Tibial nerve (tissue), 4 donors: ENCODE measurements at regions not wholly inside any gene's neighbourhood (a gene's known extent, or its start where the extent isn't known, plus 50 kb on each side); places are given as distances from the start of the nearest gene placed in this dataset.

Experiments
- DNase-seq, 2 donors: peaks; one replicate each; pipeline ENCODE4 v3.0.0-alpha.2; 2019; ENCODE audit warnings: low spot score in 2 of 2
- H3K27ac ChIP-seq, 4 donors: fragments of 200-600 bp; sonication (generic) in 3 of 4; one replicate each; pipeline ENCODE4 v1.5.1; 2017 to 2019; ENCODE audit warnings: mild to moderate bottlenecking in 1 of 4
- H3K27me3 ChIP-seq, 2 donors: fragments of 200-600 bp; sonication (generic) in 1 of 2; one replicate each; pipeline versions ENCODE4 v1.5.1 to v1.6.0; 2017 to 2019
- H3K36me3 ChIP-seq, 3 donors: fragments of 200-600 bp; sonication (generic); one replicate each; pipeline ENCODE4 v1.5.1; 2018 to 2019
- H3K4me1 ChIP-seq, 4 donors: fragments of 200-600 bp; sonication (generic) in 3 of 4; one replicate each; pipeline ENCODE4 v1.5.1; 2017 to 2019
- H3K4me3 ChIP-seq, 4 donors: fragments of 200-600 bp; sonication (generic) in 3 of 4; one replicate each; pipeline ENCODE4 v1.5.1; 2017 to 2019; ENCODE audit warnings: mild to moderate bottlenecking in 1 of 4, moderate library complexity in 1 of 4
- H3K9me3 ChIP-seq, 4 donors: fragments of 200-600 bp; sonication (generic) in 3 of 4; one replicate each; pipeline ENCODE4 v1.5.1; 2017 to 2019
- CTCF ChIP-seq, 5 experiments: fragments of 200-600 bp in 3 of 5; fragments of 450-650 bp in 2 of 5; sonication (generic) in 3 of 5; IDR thresholded peaks; one replicate each; pipeline ENCODE4 v1.5.1; 2016 to 2019; ENCODE audit warnings: antibody characterized with exemption in 5 of 5, mild to moderate bottlenecking in 3 of 5, moderate library complexity in 2 of 5
- EP300 ChIP-seq, 2 donors: sonication (generic); formaldehyde crosslinking; IDR thresholded peaks; one replicate each; pipeline ENCODE4 v1.6.1; 2017; ENCODE audit warnings: antibody characterized with exemption in 2 of 2, mild to moderate bottlenecking in 1 of 2
- POLR2A ChIP-seq, 2 donors: fragments of 450-650 bp; IDR thresholded peaks; one replicate each; pipeline ENCODE4 v1.6.1; 2017; ENCODE audit warnings: antibody characterized with exemption in 2 of 2, mild to moderate bottlenecking in 2 of 2, moderate library complexity in 2 of 2
- WGBS, 2 donors: methylation state at CpG; one replicate each; pipeline ENCODE4 v1.1.5; 2018; 5-methylcytosine and 5-hydroxymethylcytosine counted together

GRCh38 chr15:47293466-47294162 is 423.7 kb upstream of the SEMA6D start:
- Histone ChIP-seq H3K27ac (peak overlapping the region; percentile 16 to 75 (median 31)), H3K4me1 (peaks cover 0 to 40% (median 10%) of the 10 kb centered on the region in 4 donors), H3K27me3 (no peaks in the 10 kb centered on the region), H3K4me3 (no peak overlapping the region), H3K36me3 (no peaks in the 10 kb centered on the region), H3K9me3 (no peaks in the 10 kb centered on the region)
- DNase-seq: peak; percentile 74 to 79
- TF ChIP-seq POLR2A (IDR thresholded peaks at IDR 0.05) (no peak), EP300 (IDR thresholded peaks at IDR 0.05) (peak; percentile 66 to 91), CTCF (IDR thresholded peaks at IDR 0.05) (no peak)
- WGBS, 2 donors: 21 to 25% methylated on average over 6 of the region's 6 CpGs

- Histone ChIP-seq H3K36me3 (no peaks in the 10 kb centered on the region), H3K27me3 (no peaks in the 10 kb centered on the region), H3K4me3 (no peak overlapping the region), H3K9me3 (no peaks in the 10 kb centered on the region), H3K4me1 (peaks cover 0 to 40% (median 10%) of the 10 kb centered on the region in 4 donors), H3K27ac (peak overlapping the region in 2 of 4 donors; percentile 44 to 45)
- no peak for DNase-seq
- 28 to 38% methylated on average over 3 of the region's 3 CpGs for WGBS, 2 donors
- TF ChIP-seq POLR2A (IDR thresholded peaks at IDR 0.05) (no peak), EP300 (IDR thresholded peaks at IDR 0.05) (no peak), CTCF (IDR thresholded peaks at IDR 0.05) (no peak)
Observed at GRCh38 chr15:47294765-47295259, 422.5 kb upstream of the SEMA6D start.

- DNase-seq: no peak
- no peak overlapping the region for H3K4me3 ChIP-seq
- H3K27ac ChIP-seq: no peak overlapping the region
- H3K4me1 ChIP-seq: peaks cover 0 to 34% (median 10%) of the 10 kb centered on the region in 4 donors
- WGBS, 2 donors: 45 to 66% methylated on average over 4 of the region's 4 CpGs
- no peaks in the 10 kb centered on the region for H3K27me3 ChIP-seq
- H3K9me3 ChIP-seq: no peaks in the 10 kb centered on the region
- TF ChIP-seq EP300 (IDR thresholded peaks at IDR 0.05) (no peak), CTCF (IDR thresholded peaks at IDR 0.05) (no peak), POLR2A (IDR thresholded peaks at IDR 0.05) (no peak)
- no peaks in the 10 kb centered on the region for H3K36me3 ChIP-seq
Observed at GRCh38 chr15:47296881-47297280, 420.4 kb upstream of the SEMA6D start.

GRCh38 chr15:47299846-47300434 is 417.4 kb upstream of the SEMA6D start:
- TF ChIP-seq CTCF (IDR thresholded peaks at IDR 0.05): no peak
- no peak for TF ChIP-seq POLR2A (IDR thresholded peaks at IDR 0.05)
- no peak for TF ChIP-seq EP300 (IDR thresholded peaks at IDR 0.05)
- Histone ChIP-seq H3K27ac (no peak overlapping the region), H3K4me1 (peaks cover 0 to 3% (median 2%) of the 10 kb centered on the region in 4 donors), H3K36me3 (no peaks in the 10 kb centered on the region), H3K27me3 (no peaks in the 10 kb centered on the region), H3K9me3 (no peaks in the 10 kb centered on the region), H3K4me3 (no peak overlapping the region)
- DNase-seq: no peak
- 37 to 43% methylated on average over 5 of the region's 5 CpGs for WGBS, 2 donors

GRCh38 chr15:47300596-47300995 is 416.7 kb upstream of the SEMA6D start:
- DNase-seq: no peak
- Histone ChIP-seq H3K9me3 (no peaks in the 10 kb centered on the region), H3K27ac (no peak overlapping the region), H3K4me1 (peaks cover 0 to 2% (median 0%) of the 10 kb centered on the region in 4 donors), H3K27me3 (no peaks in the 10 kb centered on the region), H3K4me3 (no peak overlapping the region), H3K36me3 (no peaks in the 10 kb centered on the region)
- TF ChIP-seq CTCF (IDR thresholded peaks at IDR 0.05) (no peak), EP300 (IDR thresholded peaks at IDR 0.05) (no peak), POLR2A (IDR thresholded peaks at IDR 0.05) (no peak)
